ENCODE measurements at regions not wholly inside any gene's neighbourhood (a gene's known extent, or its start where the extent isn't known, plus 50 kb on each side); places are given as distances from the start of the nearest gene placed in this dataset.
"Not testable (repeated sequence)": the region's sequence is repeated elsewhere in the genome, so short reads cannot be mapped to it uniquely, and the experiment has no call there.

DNA sequence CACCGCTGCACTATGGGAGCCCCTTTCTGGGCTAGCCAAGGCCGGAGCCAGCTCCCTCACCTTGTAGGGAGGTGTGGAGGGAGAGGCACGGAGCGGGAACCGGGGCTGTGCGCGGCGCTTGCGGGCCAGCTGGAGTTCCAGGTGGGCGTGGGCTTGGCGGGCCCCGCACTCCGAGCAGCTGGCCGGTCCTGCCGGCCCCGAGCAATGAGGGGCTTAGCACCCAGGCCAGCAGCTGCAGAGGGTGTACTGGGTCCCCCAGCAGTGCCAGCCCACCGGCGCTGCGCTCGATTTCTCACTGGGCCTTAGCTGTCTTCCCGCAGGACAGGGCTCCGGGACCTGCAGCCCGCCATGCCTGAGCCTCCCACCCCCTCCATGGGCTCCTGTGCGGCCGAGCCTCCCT lies 53.3 kb upstream of the NID2 start:
- DNase-seq: not testable (repeated sequence)

DNA sequence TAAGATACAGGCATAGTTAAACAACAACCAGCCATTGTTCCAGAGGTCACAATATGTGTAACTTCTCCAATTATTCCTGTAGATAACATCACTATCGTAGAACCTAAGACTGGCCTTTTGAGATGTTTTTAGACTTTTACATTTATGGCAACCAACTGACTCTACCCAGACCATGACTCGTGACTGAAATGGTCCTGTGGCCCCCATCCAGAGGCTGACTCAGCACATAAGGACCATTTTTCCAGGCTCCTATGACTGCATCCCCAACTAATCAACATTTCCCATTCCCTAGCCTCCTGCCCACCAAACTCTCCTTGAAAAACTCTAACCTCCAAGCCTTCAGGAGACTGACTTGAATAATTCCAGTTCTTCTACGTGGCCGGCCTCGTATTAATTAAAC lies 52.6 kb upstream of the NID2 start:
- no peak for DNase-seq

DNA sequence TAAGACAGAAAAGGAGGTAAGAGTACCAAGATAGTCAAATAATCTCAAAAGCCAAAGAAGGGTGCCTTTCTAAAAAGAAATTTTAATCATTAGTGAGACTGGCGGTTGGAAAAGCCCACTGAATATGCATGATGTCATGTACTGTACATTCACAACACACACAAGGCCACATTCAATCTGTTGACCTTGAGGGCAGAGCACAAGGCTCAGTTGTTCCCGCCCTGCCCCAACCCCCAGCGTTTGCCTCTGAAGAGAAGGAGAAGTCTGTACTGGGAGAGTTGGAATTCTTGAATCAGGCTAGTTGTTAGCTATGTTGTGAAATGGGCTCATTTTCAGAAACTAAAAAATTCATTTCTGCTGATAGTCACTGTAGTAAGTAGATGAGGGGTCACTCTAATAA lies 50.2 kb upstream of the NID2 start:
- no peak for DNase-seq
